ENCODE measurements at regions not wholly inside any gene's neighbourhood (a gene's known extent, or its start where the extent isn't known, plus 50 kb on each side); places are given as distances from the start of the nearest gene placed in this dataset.

DNA sequence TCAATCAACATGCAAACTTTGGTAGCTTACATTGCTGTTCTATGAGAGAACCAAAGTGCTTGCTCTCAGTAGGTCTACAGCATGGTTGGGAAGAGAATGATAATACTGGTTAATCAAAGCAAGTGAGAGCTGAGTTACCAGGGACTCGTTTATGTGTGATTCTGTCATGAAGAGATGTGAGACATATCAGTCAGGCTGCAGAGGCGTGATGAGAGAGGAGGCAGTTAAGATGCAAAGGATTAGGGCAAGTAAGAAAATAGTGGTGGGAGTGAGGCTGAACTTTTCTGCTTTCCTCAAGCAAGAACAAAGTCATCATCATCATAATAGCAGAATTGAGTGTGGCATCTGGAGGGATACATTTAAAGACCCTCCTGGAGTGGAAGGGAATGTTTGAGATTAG lies 86.5 kb downstream of the RPS12 start:
- no peak overlapping the region for H3K27ac ChIP-seq
- no peak for DNase-seq
- no peaks in the 10 kb centered on the region for H3K9me3 ChIP-seq
- H3K4me3 ChIP-seq: no peak overlapping the region
- in situ Hi-C loops (cut with MboI; ENCODE audit: low pct_ligation_motif_present in 1 of 4, low pct_unique_long_range_greater_than_20kb in 1 of 4, low sequenced_read_pairs in 3 of 4) (no loop called here), intact Hi-C loops (cut with DNase I; ENCODE audit: low total_unique reads) (no loop called here)
- no peaks in the 10 kb centered on the region for H3K4me1 ChIP-seq
- H3K27me3 ChIP-seq: no peaks in the 10 kb centered on the region
- WGBS, 2 donors (ENCODE audit: low coverage in 1 of 2): 40 to 48% methylated on average over 2 of the region's 2 CpGs
- no peaks in the 10 kb centered on the region for H3K36me3 ChIP-seq
- TF ChIP-seq POLR2AphosphoS5 (IDR thresholded peaks at IDR 0.05) (no peak), POLR2A (IDR thresholded peaks at IDR 0.05) (no peak)
- TF ChIP-seq, protein P1, sequence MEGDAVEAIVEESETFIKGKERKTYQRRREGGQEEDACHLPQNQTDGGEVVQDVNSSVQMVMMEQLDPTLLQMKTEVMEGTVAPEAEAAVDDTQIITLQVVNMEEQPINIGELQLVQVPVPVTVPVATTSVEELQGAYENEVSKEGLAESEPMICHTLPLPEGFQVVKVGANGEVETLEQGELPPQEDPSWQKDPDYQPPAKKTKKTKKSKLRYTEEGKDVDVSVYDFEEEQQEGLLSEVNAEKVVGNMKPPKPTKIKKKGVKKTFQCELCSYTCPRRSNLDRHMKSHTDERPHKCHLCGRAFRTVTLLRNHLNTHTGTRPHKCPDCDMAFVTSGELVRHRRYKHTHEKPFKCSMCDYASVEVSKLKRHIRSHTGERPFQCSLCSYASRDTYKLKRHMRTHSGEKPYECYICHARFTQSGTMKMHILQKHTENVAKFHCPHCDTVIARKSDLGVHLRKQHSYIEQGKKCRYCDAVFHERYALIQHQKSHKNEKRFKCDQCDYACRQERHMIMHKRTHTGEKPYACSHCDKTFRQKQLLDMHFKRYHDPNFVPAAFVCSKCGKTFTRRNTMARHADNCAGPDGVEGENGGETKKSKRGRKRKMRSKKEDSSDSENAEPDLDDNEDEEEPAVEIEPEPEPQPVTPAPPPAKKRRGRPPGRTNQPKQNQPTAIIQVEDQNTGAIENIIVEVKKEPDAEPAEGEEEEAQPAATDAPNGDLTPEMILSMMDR (IDR thresholded peaks at IDR 0.05): no peak

DNA sequence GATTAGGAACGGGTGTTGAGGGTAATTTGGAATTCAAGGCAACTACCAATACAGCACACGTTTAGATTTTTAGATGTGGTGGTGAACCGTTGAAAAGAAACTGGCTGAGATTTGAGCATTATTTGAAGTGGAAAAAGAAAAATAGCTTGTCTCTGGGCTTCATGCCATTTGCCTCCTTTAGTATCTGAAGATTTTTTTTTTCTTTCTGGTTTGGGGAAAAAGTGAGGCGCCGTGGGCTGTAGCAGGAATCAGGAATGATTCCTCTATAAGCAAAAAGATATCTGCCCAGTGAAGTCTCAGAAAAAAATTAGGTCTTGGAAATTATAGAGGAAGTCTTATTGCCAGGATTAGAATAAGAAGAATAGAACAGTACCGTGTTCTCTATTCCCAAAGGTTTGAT lies 88.5 kb downstream of the RPS12 start:
- Histone ChIP-seq H3K4me1 (no peaks in the 10 kb centered on the region), H3K27ac (no peak overlapping the region), H3K4me3 (no peak overlapping the region), H3K9me3 (no peaks in the 10 kb centered on the region), H3K27me3 (no peaks in the 10 kb centered on the region), H3K36me3 (no peaks in the 10 kb centered on the region)
- WGBS, 2 donors (ENCODE audit: low coverage in 1 of 2): 72 to 77% methylated on average over 6 of the region's 6 CpGs
- in situ Hi-C loops (cut with MboI; ENCODE audit: low pct_ligation_motif_present in 1 of 4, low pct_unique_long_range_greater_than_20kb in 1 of 4, low sequenced_read_pairs in 3 of 4): no loop called here
- TF ChIP-seq, protein P1 (IDR thresholded peaks at IDR 0.05): no peak
- no peak for TF ChIP-seq POLR2A (IDR thresholded peaks at IDR 0.05)
- TF ChIP-seq EP300 (IDR thresholded peaks at IDR 0.05; ENCODE audit: low read depth): no peak
- TF ChIP-seq POLR2AphosphoS5 (IDR thresholded peaks at IDR 0.05): no peak
- intact Hi-C loops (cut with DNase I; ENCODE audit: low total_unique reads): no loop called here
- DNase-seq: no peak

DNA sequence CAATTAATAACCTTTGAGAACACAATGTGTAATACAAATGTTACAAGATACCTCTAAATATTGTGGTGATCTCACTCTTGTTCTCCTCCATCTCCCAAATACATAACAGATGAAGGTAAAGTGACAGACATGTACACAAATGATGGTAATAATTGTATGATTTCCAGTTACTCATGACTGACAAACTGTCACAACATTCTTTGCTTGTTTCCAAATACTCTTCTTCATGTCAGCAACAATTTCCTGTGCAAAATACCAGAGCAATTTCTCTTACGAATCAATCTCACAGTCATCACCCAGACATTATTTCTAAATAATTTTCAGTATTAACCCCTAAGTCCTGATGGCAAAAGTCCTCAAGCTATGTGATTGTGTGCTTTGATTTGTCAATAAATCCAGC lies 92.9 kb downstream of the RPS12 start:
- H3K9me3 ChIP-seq: no peaks in the 10 kb centered on the region
- TF ChIP-seq POLR2A (IDR thresholded peaks at IDR 0.05) (no peak), POLR2AphosphoS5 (IDR thresholded peaks at IDR 0.05) (no peak), EP300 (IDR thresholded peaks at IDR 0.05; ENCODE audit: low read depth) (no peak)
- TF ChIP-seq, protein P1 (IDR thresholded peaks at IDR 0.05): no peak
- H3K36me3 ChIP-seq: no peaks in the 10 kb centered on the region
- no peaks in the 10 kb centered on the region for H3K4me1 ChIP-seq
- in situ Hi-C loops (cut with MboI; ENCODE audit: low pct_ligation_motif_present in 1 of 4, low pct_unique_long_range_greater_than_20kb in 1 of 4, low sequenced_read_pairs in 3 of 4) (no loop called here), intact Hi-C loops (cut with DNase I; ENCODE audit: low total_unique reads) (no loop called here)
- H3K27me3 ChIP-seq: no peaks in the 10 kb centered on the region
- WGBS, 2 donors (ENCODE audit: low coverage in 1 of 2): 69 to 77% methylated on average over 1 of the region's 1 CpG
- no peak for DNase-seq
- no peak overlapping the region for H3K27ac ChIP-seq
- H3K4me3 ChIP-seq: no peak overlapping the region

DNA sequence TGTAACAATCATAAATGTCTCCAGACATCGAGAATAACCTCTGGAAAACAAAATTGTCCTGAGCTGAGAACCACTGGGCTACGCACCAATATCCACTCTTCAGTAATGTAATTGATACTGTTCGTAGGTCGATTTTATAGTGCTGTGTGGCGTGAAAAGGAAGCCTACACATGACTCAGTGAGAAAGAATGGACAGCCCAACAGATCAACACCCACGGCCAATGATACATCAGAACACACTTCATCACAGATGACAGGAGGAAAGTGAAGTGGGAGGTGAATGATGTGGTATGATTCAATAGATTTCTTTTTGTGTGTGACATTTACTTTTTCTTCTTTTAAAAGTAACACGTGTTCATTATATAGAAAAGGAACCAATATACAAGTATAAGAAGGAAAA lies 93.5 kb downstream of the RPS12 start:
- H3K27me3 ChIP-seq: no peaks in the 10 kb centered on the region
- no peaks in the 10 kb centered on the region for H3K36me3 ChIP-seq
- in situ Hi-C loops (cut with MboI; ENCODE audit: low pct_ligation_motif_present in 1 of 4, low pct_unique_long_range_greater_than_20kb in 1 of 4, low sequenced_read_pairs in 3 of 4): no loop called here
- WGBS, 2 donors (ENCODE audit: low coverage in 1 of 2): 74 to 89% methylated on average over 7 of the region's 7 CpGs
- H3K27ac ChIP-seq: no peak overlapping the region
- intact Hi-C loops (cut with DNase I; ENCODE audit: low total_unique reads): no loop called here
- no peak overlapping the region for H3K4me3 ChIP-seq
- H3K4me1 ChIP-seq: no peaks in the 10 kb centered on the region
- TF ChIP-seq POLR2AphosphoS5 (IDR thresholded peaks at IDR 0.05) (no peak), EP300 (IDR thresholded peaks at IDR 0.05; ENCODE audit: low read depth) (no peak), POLR2A (IDR thresholded peaks at IDR 0.05) (no peak)
- TF ChIP-seq, protein P1 (IDR thresholded peaks at IDR 0.05): no peak
- H3K9me3 ChIP-seq: no peaks in the 10 kb centered on the region
- DNase-seq: no peak

Measured in transverse colon (tissue), 4 donors.